ENCODE measurements at regions not wholly inside any gene's neighbourhood (a gene's known extent, or its start where the extent isn't known, plus 50 kb on each side); places are given as distances from the start of the nearest gene placed in this dataset.
"Not testable (repeated sequence)": the region's sequence is repeated elsewhere in the genome, so short reads cannot be mapped to it uniquely, and the experiment has no call there.

DNA sequence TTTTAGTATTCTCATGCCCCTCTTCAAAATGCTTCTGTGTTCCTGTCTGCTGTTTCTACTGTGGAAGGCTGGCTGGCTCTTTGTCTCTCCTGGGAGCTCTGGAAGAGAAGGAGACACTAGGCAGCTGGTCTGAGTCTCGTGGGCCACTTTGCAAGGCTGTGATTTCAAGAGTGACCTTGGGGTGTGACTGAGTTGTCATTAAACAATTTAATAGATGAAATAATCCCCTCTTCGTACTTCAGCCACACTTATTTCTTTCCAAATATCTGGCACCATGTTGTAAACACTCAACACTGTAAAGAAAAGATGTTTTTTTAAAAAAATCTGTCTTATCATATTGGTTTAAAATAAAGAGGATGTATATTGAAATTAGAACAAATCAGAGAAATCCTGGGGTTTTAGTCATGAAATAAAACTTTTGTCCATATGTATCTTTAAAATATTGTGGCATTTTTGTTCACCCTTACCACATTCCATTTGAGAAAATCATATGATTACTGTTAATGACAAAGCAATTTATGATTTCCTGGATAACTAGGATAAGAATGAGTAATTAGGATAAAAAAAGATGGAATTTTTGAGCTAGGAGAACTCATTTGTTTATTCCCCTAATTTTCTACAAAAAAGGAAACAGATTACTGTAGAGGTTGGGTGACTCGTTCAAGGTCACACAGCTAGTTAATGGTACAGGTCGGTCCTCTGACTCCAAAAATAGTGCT is 200.8 kb downstream of the MAT2B start:
- DNase-seq = no peak

DNA sequence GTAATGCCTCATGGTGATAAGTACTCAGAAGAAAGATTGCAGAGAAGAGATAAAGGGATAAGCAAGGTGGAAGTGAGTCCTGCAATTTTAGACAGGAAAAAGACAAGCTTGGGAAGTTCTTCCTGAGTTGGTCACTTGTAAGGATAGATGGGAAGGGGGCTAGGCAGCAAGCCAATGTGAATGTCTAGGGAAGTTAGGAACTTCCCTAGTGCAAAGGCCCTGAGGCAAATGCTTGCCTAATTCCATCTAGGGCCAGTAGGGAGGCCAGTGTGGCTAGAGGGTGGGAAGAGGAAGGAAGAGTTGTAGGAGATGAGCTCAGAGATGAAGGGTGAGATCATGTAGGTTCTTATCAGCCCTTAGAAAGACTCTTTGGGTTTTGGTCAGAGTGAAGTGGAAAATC is 206.6 kb downstream of the MAT2B start:
- no peak for DNase-seq

DNA sequence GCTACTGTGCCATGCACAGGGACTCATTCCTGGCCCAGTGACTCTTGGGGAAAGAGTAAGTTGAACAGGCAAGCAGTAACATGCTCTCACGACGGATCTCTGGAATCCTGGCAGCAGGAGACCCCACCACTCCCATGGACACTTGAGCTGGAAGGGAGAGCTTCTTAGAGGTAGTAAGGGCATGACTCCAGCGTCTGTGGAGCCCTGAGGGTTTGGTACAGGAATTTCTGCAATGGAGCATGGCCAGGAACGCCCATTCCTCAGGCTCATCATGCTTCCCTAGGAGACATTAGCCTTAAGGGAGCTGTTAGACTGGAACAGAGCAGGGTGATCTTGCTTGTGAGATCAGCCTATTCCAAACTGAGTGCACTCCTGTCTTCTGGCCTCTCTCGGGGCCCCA is 212.9 kb downstream of the MAT2B start:
- DNase-seq = no peak

GRCh38 chr5:163724305-163724704 is 218.9 kb downstream of the MAT2B start:
- DNase-seq = no peak

DNA sequence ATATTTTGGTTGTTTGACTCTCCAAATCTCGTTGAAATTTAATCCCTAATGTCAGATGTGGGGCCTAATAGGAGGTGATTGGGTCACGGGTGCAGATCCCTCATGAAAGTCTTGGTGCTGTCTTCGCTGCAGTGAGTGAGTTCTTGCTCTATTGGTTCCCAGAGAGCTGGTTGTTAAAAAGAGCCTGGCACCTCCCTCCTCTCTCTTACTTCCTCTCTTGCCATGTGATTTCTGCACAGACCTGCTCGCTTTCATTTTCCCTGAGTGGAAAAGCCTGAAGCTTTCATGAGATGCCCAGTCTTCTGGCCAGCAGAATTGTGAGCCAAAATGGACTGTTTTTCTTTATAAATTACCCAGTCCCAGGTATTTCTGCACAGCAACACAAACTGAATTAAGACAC is 221.6 kb downstream of the MAT2B start:
- DNase-seq = no peak

DNA sequence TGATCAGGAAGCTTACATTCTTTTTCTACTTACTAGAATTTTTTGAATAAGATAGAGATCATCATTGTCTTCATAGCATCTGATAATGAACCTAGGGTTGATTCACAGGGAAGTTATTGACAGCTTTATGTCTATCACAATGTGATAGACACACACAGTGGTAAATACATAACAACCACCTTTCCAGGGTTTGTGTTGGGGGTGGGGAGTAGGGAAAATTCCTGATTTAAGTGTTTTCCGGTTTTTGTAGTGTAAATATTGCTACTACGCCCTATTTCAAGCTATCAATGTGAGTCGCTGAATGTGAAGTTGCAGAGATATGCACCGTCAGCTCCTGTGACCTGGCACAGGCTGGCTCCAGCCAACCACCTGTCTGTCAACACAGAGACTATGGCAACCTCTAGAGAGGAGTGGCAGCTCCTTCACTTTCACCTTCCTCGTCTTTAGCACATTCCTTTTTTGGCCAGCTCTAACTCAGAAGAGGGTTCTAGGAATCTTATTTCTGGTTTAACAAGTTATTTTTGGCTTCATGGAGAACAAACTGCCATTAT is 224.9 kb downstream of the MAT2B start:
- no peak for DNase-seq

- no peak for DNase-seq
Observed at GRCh38 chr5:163731256-163731655, 225.8 kb downstream of the MAT2B start.

GRCh38 chr5:163735069-163735468 is 229.7 kb downstream of the MAT2B start:
- no peak for DNase-seq

GRCh38 chr5:163747586-163747985 is 242.2 kb downstream of the MAT2B start:
- DNase-seq = no peak

DNA sequence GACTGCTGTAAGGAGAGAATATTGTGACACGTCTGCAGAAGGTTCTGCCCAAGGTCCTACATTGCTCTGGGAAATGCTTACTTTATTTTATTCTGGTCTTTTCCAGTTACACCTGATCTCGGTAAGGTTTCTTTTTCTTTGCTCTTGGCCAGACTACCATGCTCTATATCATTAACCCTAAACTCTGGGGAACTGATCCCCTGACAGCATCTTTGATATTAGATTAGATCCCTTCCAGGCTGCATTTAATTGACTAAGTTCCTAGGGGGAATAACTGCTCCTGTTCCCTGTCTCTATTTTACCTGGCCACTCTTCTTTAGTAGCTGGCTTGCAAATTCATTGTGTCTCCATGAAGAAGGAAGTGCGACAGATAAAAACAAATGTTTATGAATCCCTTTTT is 243.5 kb downstream of the MAT2B start:
- no peak for DNase-seq

DNA sequence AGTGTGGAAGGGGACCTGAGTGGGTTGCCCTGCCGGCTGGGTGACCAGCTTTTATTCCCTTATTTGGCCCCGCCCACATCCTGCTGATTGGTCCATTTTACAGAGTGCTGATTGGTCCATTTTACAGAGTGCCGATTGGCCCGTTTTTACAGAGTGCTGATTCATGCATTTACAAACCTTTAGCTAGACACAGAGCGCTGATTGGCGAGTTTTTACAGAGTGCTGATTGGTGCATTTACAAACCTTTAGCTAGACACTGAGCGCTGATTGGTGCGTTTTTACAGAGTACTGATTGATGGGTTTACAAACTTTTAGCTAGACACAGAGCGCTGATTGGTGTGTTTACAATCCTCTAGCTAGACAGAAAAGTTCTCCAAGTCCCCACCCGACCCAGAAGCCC is 245.0 kb downstream of the MAT2B start:
- DNase-seq = not testable (repeated sequence)

- DNase-seq = no peak
Observed at GRCh38 chr5:163755505-163755904, 250.1 kb downstream of the MAT2B start.

- DNase-seq = no peak
Observed at GRCh38 chr5:163756170-163756569, 250.8 kb downstream of the MAT2B start.

DNA sequence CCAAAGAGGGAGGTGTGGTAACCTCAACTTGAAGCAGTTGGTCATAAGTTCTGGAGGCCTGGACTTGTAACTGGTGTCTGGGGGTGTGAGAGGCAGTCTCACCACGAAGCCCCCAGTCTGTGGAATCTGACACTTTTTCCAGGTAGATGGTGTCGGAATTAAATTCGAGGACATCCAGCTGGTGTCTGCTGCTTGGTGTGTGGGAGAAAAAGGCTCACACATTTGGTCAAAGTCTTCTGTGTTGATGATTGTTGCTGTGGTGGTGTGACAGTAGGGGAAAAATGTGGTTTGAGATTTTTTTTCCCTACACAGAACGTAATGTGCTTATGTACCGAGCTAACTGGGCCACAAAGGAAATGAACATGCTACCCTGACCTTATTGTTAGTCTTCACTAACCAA is 251.9 kb downstream of the MAT2B start:
- DNase-seq = no peak

GRCh38 chr5:163758283-163758711 is 252.9 kb downstream of the MAT2B start:
- no peak for DNase-seq

DNA sequence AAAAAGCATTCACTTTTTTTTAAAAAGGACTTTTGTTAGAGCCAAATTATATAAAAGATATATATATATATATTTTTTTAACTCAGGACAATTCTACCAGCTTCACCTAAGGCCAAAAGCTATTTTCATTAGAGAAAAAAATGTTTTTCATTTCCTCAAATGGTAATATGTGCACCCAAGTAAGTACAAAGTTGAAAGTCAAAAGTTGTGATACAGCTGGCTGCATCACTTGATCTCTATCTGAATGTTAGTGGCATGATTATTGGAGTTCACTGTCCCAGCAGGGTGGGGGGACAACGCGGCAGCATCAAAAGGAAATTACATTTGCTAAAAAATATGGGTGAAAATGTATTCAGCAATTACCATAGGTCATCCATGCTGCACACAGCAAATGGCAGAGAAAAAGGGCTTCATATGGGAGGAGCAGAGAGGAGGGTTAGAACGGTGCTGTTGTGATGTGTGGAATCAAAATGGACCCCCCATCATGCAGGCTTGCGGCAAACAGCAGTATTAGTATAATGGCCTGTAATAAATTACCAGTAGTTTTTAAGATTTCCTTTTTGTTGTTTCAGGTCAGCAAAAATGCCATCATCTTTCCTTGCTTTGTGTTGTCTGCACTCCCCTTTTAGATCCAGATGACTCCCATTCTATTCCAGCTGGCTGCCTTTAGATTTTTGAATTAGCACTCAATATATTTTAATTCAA is 253.7 kb downstream of the MAT2B start:
- no peak for DNase-seq

DNA sequence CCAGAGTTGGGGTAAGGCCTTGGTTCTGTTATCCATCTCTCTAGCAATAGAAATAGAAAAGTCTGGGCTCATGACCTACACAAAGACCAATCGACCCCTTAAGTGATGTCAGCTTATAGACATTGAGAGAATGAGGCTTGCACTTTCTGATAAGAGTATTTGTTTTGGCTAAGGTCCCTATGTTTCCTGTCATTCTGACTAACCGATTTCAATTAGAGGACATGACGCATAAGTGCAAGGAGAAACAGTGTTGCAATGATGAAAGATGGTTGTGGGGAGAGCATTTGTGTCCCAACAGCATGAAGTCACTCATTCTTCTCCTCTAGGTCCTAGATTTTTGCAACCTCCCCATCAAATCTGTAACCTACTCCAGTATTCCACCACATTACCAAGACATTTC is 255.1 kb downstream of the MAT2B start:
- DNase-seq = no peak

- DNase-seq = no peak
Observed at GRCh38 chr5:163766936-163767670, 261.7 kb downstream of the MAT2B start.

- DNase-seq = no peak
Observed at GRCh38 chr5:163770625-163771024, 265.2 kb downstream of the MAT2B start.

DNA sequence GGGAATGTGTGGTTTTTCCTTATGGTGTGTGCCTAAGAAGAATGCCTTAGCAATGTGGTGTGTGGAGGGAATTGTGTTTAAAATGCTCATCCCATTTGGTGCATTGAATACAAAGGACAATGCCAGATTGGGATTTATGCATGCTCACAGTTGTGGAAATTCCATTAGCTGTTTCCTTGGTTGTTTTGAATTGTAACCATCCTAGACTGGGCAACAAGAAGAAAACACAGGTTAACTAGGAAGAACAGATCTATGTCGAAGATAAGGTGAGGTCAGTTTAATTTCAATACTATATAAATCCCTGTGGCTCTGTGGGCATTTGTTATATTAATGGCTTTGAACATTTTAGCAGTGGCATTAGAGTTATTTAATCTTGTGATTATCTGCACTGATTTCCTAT is 266.8 kb downstream of the MAT2B start:
- DNase-seq = no peak

DNA sequence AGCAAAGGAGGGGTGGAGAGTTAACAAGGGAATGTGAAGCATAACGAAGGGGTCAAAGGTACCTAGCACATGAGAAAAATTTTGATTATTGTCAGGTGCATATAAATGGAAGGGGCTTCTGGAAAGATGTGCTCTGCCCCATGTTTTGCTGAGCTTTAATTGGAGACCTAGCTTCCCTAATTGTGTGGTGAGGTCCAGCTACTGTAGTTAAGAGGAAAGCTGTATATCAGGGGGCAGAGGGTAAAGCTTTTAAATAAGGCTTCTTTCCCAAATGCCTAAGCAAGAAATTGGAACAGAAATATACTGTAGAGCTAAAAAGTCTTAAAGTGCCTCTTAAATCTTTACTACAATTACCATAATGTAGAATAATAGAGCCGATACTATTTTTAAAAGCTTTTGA is 267.2 kb downstream of the MAT2B start:
- no peak for DNase-seq

- no peak for DNase-seq
Observed at GRCh38 chr5:163773226-163773625, 267.8 kb downstream of the MAT2B start.

DNA sequence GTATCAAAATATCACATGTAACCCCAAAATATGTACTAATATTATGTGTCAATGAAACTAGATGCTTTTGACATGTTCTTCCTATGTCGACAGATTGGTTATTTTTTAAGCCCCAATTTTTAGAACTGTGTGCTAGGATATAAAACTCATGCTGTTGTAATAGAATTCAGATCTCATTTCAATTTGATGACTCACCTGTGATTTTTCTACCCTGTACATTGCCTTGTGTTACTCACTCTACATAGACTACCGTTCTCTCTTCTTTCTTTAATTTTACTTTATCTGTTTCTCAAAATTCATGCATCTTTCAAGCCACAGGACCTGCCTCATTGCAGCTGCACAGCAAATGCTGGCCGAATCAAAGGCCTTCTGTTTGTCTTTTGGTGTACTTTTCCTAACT is 284.5 kb downstream of the MAT2B start:
- DNase-seq = no peak

- no peak for DNase-seq
Observed at GRCh38 chr5:163790497-163790896, 285.1 kb downstream of the MAT2B start.

All from CD4-positive, alpha-beta T cell treated with Interleukin-6 for 4 hours (primary cell).